GM06990 (cell line): ENCODE measurements at regions not wholly inside any gene's neighbourhood (a gene's known extent, or its start where the extent isn't known, plus 50 kb on each side); places are given as distances from the start of the nearest gene placed in this dataset.

Experiments
- DNase-seq: peaks from one replicate; pipeline ENCODE4 v3.0.0-alpha.2; 2011; ENCODE audit not compliant: insufficient read length; ENCODE audit errors: extremely low read depth
- H3K27me3 ChIP-seq: replicated peaks from 2 replicates; pipeline ENCODE4 v1.6.0; 2011; ENCODE audit warnings: low read length; ENCODE audit not compliant: control insufficient read depth, insufficient read depth
- H3K36me3 ChIP-seq: 2 replicates; pipeline ENCODE4 v1.5.1; 2011; ENCODE audit warnings: low read length; ENCODE audit not compliant: control insufficient read depth, insufficient read depth
- H3K4me3 ChIP-seq: replicated peaks from 2 replicates; pipeline ENCODE4 v1.5.1; 2011; ENCODE audit warnings: low read depth, mild to moderate bottlenecking, control low read depth, low read length
- TF ChIP-seq, protein P1 (sequence below): IDR thresholded peaks from 2 replicates; pipeline ENCODE4 v1.5.1; 2011; ENCODE audit warnings: low read length, control low read depth, mild to moderate bottlenecking, inconsistent platforms; ENCODE audit not compliant: insufficient read depth, poor library complexity, severe bottlenecking

DNA sequence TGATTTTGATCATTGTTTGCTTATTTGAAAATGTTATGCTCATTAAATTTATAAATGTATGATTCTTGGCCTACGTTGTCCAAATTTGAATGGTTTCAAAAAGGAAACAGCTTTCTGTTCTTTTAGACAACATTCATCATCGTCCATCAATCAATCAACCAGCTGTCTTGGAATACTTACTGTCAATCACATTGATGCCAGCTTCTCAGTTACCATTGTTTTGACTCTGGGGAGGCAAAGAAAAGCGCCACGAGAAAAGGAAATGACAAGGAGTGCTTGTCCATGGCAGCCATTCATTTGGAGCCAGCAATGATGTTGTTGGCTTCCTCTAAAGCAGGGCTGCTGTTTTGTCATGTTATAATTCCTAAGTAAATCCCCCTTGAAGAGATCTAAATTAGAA is 62.2 kb upstream of the TP63 start:
- H3K27me3 ChIP-seq = no peaks in the 10 kb centered on the region
- H3K4me3 ChIP-seq = no peak overlapping the region
- no peak for DNase-seq
- TF ChIP-seq, protein P1, sequence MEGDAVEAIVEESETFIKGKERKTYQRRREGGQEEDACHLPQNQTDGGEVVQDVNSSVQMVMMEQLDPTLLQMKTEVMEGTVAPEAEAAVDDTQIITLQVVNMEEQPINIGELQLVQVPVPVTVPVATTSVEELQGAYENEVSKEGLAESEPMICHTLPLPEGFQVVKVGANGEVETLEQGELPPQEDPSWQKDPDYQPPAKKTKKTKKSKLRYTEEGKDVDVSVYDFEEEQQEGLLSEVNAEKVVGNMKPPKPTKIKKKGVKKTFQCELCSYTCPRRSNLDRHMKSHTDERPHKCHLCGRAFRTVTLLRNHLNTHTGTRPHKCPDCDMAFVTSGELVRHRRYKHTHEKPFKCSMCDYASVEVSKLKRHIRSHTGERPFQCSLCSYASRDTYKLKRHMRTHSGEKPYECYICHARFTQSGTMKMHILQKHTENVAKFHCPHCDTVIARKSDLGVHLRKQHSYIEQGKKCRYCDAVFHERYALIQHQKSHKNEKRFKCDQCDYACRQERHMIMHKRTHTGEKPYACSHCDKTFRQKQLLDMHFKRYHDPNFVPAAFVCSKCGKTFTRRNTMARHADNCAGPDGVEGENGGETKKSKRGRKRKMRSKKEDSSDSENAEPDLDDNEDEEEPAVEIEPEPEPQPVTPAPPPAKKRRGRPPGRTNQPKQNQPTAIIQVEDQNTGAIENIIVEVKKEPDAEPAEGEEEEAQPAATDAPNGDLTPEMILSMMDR = no peak
- H3K36me3 ChIP-seq = no peaks in the 10 kb centered on the region

- no peaks in the 10 kb centered on the region for H3K27me3 ChIP-seq
- no peak overlapping the region for H3K4me3 ChIP-seq
- TF ChIP-seq, protein P1 = no peak
- no peak for DNase-seq
- no peaks in the 10 kb centered on the region for H3K36me3 ChIP-seq
Measured at GRCh38 chr3:189569473-189569872, 61.7 kb upstream of the TP63 start.

DNA sequence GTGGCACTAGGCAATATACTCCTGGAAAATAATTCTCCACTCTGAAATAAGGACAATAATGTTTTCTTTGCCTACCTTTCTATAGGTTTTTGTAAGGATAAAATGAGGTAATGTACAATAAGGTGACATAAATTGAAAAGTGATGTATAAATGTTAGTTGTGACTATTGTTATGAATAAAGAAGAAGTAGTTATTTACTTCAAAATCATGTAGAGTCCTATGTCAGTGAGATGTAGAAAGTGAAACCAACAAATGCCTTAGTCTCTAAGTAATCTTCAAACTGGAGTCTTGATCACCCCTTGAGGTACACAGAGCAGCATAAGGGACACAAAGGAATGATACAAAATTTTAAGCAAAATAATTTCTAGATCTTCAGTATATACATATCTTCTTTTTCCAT is 60.3 kb upstream of the TP63 start:
- H3K36me3 ChIP-seq = no peaks in the 10 kb centered on the region
- TF ChIP-seq, protein P1 = no peak
- no peak for DNase-seq
- H3K4me3 ChIP-seq = no peak overlapping the region
- H3K27me3 ChIP-seq = no peaks in the 10 kb centered on the region

GRCh38 chr3:189572249-189572648 is 58.9 kb upstream of the TP63 start:
- Histone ChIP-seq H3K36me3 (no peaks in the 10 kb centered on the region), H3K27me3 (no peaks in the 10 kb centered on the region), H3K4me3 (no peak overlapping the region)
- TF ChIP-seq, protein P1 = no peak
- DNase-seq = no peak

- peak; percentile 48 for DNase-seq
- H3K27me3 ChIP-seq = no peaks in the 10 kb centered on the region
- H3K4me3 ChIP-seq = no peak overlapping the region
- TF ChIP-seq, protein P1 = no peak
- H3K36me3 ChIP-seq = no peaks in the 10 kb centered on the region
Measured at GRCh38 chr3:189573004-189573403, 58.2 kb upstream of the TP63 start.

DNA sequence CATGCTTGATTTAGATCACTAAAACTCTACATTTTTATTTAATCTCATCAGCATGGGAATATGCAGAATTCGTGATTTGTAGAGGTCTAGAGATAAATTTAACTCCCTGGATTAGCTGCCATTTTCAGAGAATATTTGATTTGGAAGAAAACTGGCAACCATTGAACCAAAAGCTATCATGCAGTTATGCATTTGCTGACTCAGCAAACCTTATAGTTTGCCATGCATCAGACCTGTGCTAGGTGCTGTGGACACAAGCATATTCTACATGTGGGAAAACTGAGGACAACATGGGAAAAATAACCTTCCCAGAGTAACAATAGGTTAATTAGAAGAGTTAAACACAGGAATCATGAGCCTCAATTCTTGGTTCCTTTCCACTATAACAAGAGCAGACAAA is 54.7 kb upstream of the TP63 start:
- H3K4me3 ChIP-seq = no peak overlapping the region
- TF ChIP-seq, protein P1 = no peak
- no peaks in the 10 kb centered on the region for H3K27me3 ChIP-seq
- H3K36me3 ChIP-seq = no peaks in the 10 kb centered on the region
- no peak for DNase-seq
